ENCODE measurements at regions not wholly inside any gene's neighbourhood (a gene's known extent, or its start where the extent isn't known, plus 50 kb on each side); places are given as distances from the start of the nearest gene placed in this dataset.

- TF ChIP-seq ZNF274 (IDR thresholded peaks at IDR 0.05; ENCODE audit: low read depth, low read length) (no peak), YY1 (IDR thresholded peaks at IDR 0.05; ENCODE audit: insufficient read depth, insufficient read length) (no peak)
Observed at GRCh38 chr15:60128000-60128376, 123.9 kb downstream of the FOXB1 start.
